ENCODE measurements at regions not wholly inside any gene's neighbourhood (a gene's known extent, or its start where the extent isn't known, plus 50 kb on each side); places are given as distances from the start of the nearest gene placed in this dataset.
A peak's percentile ranks its signal among the peaks of the same experiment; 100 is the strongest.

- Mint-ChIP-seq H3K36me3 (ENCODE audit: low read depth) (no peaks in the 10 kb centered on the region), H3K27ac (no peak overlapping the region), H3K9me3 (no peaks in the 10 kb centered on the region), H3K27me3 (peaks cover 25% of the 10 kb centered on the region), H3K4me1 (ENCODE audit: low read depth) (no peaks in the 10 kb centered on the region), H3K4me3 (no peak overlapping the region)
- ATAC-seq (no peak), DNase-seq (no peak)
- ChIA-PET CTCF (no interaction called here), POLR2A (interaction anchor here (0.7 kb wide), 1 partner anchor 12 kb away, joined by 7 read pairs; no protein-coding TSS in a partner anchor)
- intact Hi-C loops (cut with micrococcal nuclease) = no loop called here
- TF ChIP-seq, protein P1, sequence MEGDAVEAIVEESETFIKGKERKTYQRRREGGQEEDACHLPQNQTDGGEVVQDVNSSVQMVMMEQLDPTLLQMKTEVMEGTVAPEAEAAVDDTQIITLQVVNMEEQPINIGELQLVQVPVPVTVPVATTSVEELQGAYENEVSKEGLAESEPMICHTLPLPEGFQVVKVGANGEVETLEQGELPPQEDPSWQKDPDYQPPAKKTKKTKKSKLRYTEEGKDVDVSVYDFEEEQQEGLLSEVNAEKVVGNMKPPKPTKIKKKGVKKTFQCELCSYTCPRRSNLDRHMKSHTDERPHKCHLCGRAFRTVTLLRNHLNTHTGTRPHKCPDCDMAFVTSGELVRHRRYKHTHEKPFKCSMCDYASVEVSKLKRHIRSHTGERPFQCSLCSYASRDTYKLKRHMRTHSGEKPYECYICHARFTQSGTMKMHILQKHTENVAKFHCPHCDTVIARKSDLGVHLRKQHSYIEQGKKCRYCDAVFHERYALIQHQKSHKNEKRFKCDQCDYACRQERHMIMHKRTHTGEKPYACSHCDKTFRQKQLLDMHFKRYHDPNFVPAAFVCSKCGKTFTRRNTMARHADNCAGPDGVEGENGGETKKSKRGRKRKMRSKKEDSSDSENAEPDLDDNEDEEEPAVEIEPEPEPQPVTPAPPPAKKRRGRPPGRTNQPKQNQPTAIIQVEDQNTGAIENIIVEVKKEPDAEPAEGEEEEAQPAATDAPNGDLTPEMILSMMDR (IDR thresholded peaks at IDR 0.05) = no peak
These were observed 104.5 kb downstream of the RBM43 start for GRCh38 chr2:151157000-151157735.

DNA sequence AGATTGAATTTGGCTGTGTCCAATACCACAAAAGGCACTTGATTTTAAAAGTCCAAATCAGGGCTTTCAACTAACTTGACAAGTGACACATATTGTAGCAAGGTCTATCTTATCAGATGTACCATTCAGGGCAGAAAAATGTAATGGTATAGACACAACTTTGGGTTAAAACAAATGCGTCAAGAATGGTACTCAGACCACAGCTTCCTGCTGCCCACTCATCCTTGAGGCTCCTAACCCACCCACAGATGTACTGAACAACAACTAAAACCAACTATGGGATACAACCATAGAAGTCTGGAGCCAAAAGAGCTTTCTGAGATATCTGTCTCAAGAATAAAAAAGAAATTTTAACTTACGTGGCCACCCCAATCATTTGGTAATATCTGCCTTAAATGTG, 105.2 kb downstream of the RBM43 start:
- ATAC-seq = no peak
- CTCF ChIA-PET = no interaction called here
- H3K4me1 Mint-ChIP-seq (ENCODE audit: low read depth) = no peaks in the 10 kb centered on the region

DNA sequence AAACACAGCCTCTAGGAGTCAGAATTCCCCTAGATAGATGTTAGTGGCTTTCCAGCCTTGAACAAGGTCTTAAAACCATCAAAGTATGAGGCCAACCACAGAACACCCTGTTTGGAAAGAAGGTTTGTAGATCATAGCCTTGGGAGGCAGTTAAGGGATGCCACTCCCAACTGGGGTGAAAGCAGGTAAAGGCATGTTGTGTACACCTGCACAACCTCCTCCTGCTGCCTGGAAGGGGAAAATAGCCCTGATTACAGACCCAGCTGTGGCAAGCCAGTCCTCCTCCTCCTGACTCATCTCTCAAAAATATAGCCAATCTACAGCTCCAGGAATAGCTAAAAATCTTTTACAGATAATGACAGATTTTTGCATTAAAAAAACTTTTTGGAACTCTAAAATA, 108.1 kb downstream of the RBM43 start:
- H3K4me1 Mint-ChIP-seq (ENCODE audit: low read depth) = no peaks in the 10 kb centered on the region
- ChIA-PET POLR2A (no interaction called here), CTCF (no interaction called here)
- no peak overlapping the region for H3K27ac Mint-ChIP-seq
- no peaks in the 10 kb centered on the region for H3K9me3 Mint-ChIP-seq
- DNase-seq = no peak
- no peaks in the 10 kb centered on the region for H3K36me3 Mint-ChIP-seq (ENCODE audit: low read depth)
- H3K27me3 Mint-ChIP-seq = peaks cover 27% of the 10 kb centered on the region
- no peak for ATAC-seq
- intact Hi-C loops (cut with micrococcal nuclease) = no loop called here
- H3K4me3 Mint-ChIP-seq = no peak overlapping the region
- TF ChIP-seq, protein P1 (IDR thresholded peaks at IDR 0.05) = no peak

More for the DNA sequence above, 105.2 kb downstream of the RBM43 start:
- POLR2A ChIA-PET = interaction anchor here (0.7 kb wide), 1 partner anchor 12 kb away, joined by 7 read pairs; no protein-coding TSS in a partner anchor
- H3K9me3 Mint-ChIP-seq = no peaks in the 10 kb centered on the region
- intact Hi-C loops (cut with micrococcal nuclease) = no loop called here
- no peak overlapping the region for H3K27ac Mint-ChIP-seq
- peaks cover 23% of the 10 kb centered on the region for H3K27me3 Mint-ChIP-seq
- TF ChIP-seq, protein P1 (IDR thresholded peaks at IDR 0.05) = no peak
- no peaks in the 10 kb centered on the region for H3K36me3 Mint-ChIP-seq (ENCODE audit: low read depth)
- DNase-seq = peak; percentile 6
- no peak overlapping the region for H3K4me3 Mint-ChIP-seq

GRCh38 chr2:151150331-151151320, 111.0 kb downstream of the RBM43 start:
- Mint-ChIP-seq H3K4me3 (no peak overlapping the region), H3K4me1 (ENCODE audit: low read depth) (no peaks in the 10 kb centered on the region), H3K27me3 (peaks cover 22% of the 10 kb centered on the region), H3K36me3 (ENCODE audit: low read depth) (no peaks in the 10 kb centered on the region), H3K9me3 (no peaks in the 10 kb centered on the region), H3K27ac (no peak overlapping the region)
- POLR2A ChIA-PET = no interaction called here
- ATAC-seq = no peak
- CTCF ChIA-PET = interaction anchor here (1.7 kb wide), 1 partner anchor 88 kb away, joined by 8 read pairs; no protein-coding TSS in a partner anchor
- DNase-seq = no peak
- intact Hi-C loops (cut with micrococcal nuclease) = no loop called here
- TF ChIP-seq, protein P1 (IDR thresholded peaks at IDR 0.05) = no peak

GRCh38 chr2:151138507-151138906, 123.2 kb downstream of the RBM43 start:
- ChIA-PET CTCF (no interaction called here), POLR2A (no interaction called here)
- Mint-ChIP-seq H3K9me3 (no peaks in the 10 kb centered on the region), H3K36me3 (ENCODE audit: low read depth) (no peaks in the 10 kb centered on the region), H3K27me3 (no peaks in the 10 kb centered on the region), H3K4me3 (no peak overlapping the region), H3K27ac (no peak overlapping the region), H3K4me1 (ENCODE audit: low read depth) (no peaks in the 10 kb centered on the region)
- intact Hi-C loops (cut with micrococcal nuclease) = no loop called here
- ATAC-seq (no peak), DNase-seq (no peak)
- TF ChIP-seq, protein P1 (IDR thresholded peaks at IDR 0.05) = no peak
